ENCODE measurements at regions not wholly inside any gene's neighbourhood (a gene's known extent, or its start where the extent isn't known, plus 50 kb on each side); places are given as distances from the start of the nearest gene placed in this dataset.
"Not testable (repeated sequence)": the region's sequence is repeated elsewhere in the genome, so short reads cannot be mapped to it uniquely, and the experiment has no call there.

- WGBS (ENCODE audit: insufficient coverage) = 100% methylated on average over 1 of the region's 3 CpGs
- Histone ChIP-seq H3K4me3 (ENCODE audit: low read length) (no peak overlapping the region), H3K9me3 (replicated peaks; ENCODE audit: control insufficient read depth, low read depth, low read length) (peaks cover 17% of the 10 kb centered on the region), H3K4me1 (ENCODE audit: control insufficient read depth, insufficient read depth, low read length) (no peaks in the 10 kb centered on the region), H3K36me3 (ENCODE audit: control insufficient read depth, insufficient read depth, low read length) (no peaks in the 10 kb centered on the region), H3K27ac (ENCODE audit: low read length) (no peak overlapping the region), H3K27me3 (ENCODE audit: control insufficient read depth, insufficient read depth, low read length) (no peaks in the 10 kb centered on the region)
- DNase-seq = no peak
Measured at GRCh38 chr9:80485420-80486250, 913.9 kb downstream of the TLE4 start.

- not testable (repeated sequence) for H3K27ac ChIP-seq (ENCODE audit: low read length); H3K4me3 ChIP-seq (ENCODE audit: low read length); H3K4me1 ChIP-seq (ENCODE audit: control insufficient read depth, insufficient read depth, low read length); H3K27me3 ChIP-seq (ENCODE audit: control insufficient read depth, insufficient read depth, low read length); H3K36me3 ChIP-seq (ENCODE audit: control insufficient read depth, insufficient read depth, low read length); DNase-seq
- no CpG with 5 or more reads among the region's 1 CpG for WGBS (ENCODE audit: insufficient coverage)
- H3K9me3 ChIP-seq (replicated peaks; ENCODE audit: control insufficient read depth, low read depth, low read length) = peaks cover 20% of the 10 kb centered on the region
Measured at GRCh38 chr9:80482251-80482650, 910.5 kb downstream of the TLE4 start.

GRCh38 chr9:80467632-80468031 lies 895.9 kb downstream of the TLE4 start:
- Histone ChIP-seq H3K4me1 (ENCODE audit: control insufficient read depth, insufficient read depth, low read length) (no peaks in the 10 kb centered on the region), H3K9me3 (replicated peaks; ENCODE audit: control insufficient read depth, low read depth, low read length) (no peaks in the 10 kb centered on the region), H3K36me3 (ENCODE audit: control insufficient read depth, insufficient read depth, low read length) (no peaks in the 10 kb centered on the region), H3K4me3 (ENCODE audit: low read length) (no peak overlapping the region), H3K27ac (ENCODE audit: low read length) (no peak overlapping the region), H3K27me3 (ENCODE audit: control insufficient read depth, insufficient read depth, low read length) (no peaks in the 10 kb centered on the region)
- peak; percentile 47 for DNase-seq
- WGBS (ENCODE audit: insufficient coverage) = no CpG with 5 or more reads among the region's 3 CpGs

GRCh38 chr9:80465556-80465955 lies 893.8 kb downstream of the TLE4 start:
- DNase-seq = no peak
- H3K4me1 ChIP-seq (ENCODE audit: control insufficient read depth, insufficient read depth, low read length) = no peaks in the 10 kb centered on the region
- H3K4me3 ChIP-seq (ENCODE audit: low read length) = no peak overlapping the region
- no peaks in the 10 kb centered on the region for H3K36me3 ChIP-seq (ENCODE audit: control insufficient read depth, insufficient read depth, low read length)
- no CpG with 5 or more reads among the region's 3 CpGs for WGBS (ENCODE audit: insufficient coverage)
- no peaks in the 10 kb centered on the region for H3K9me3 ChIP-seq (replicated peaks; ENCODE audit: control insufficient read depth, low read depth, low read length)
- no peak overlapping the region for H3K27ac ChIP-seq (ENCODE audit: low read length)
- H3K27me3 ChIP-seq (ENCODE audit: control insufficient read depth, insufficient read depth, low read length) = no peaks in the 10 kb centered on the region

- Histone ChIP-seq H3K27me3 (ENCODE audit: control insufficient read depth, insufficient read depth, low read length) (no peaks in the 10 kb centered on the region), H3K9me3 (replicated peaks; ENCODE audit: control insufficient read depth, low read depth, low read length) (no peaks in the 10 kb centered on the region)
Measured at GRCh38 chr9:80449513-80449912, 877.7 kb downstream of the TLE4 start.

GRCh38 chr9:80448996-80449395 lies 877.2 kb downstream of the TLE4 start:
- no peak for DNase-seq
- no CpG with 5 or more reads among the region's 2 CpGs for whole genome bisulfite sequencing (ENCODE audit: insufficient coverage)
- Histone ChIP-seq H3K36me3 (ENCODE audit: control insufficient read depth, insufficient read depth, low read length) (no peaks in the 10 kb centered on the region), H3K9me3 (replicated peaks; ENCODE audit: control insufficient read depth, low read depth, low read length) (no peaks in the 10 kb centered on the region), H3K27ac (ENCODE audit: low read length) (no peak overlapping the region), H3K27me3 (ENCODE audit: control insufficient read depth, insufficient read depth, low read length) (no peaks in the 10 kb centered on the region), H3K4me3 (ENCODE audit: low read length) (no peak overlapping the region), H3K4me1 (ENCODE audit: control insufficient read depth, insufficient read depth, low read length) (no peaks in the 10 kb centered on the region)

More at GRCh38 chr9:80449513-80449912, 877.7 kb downstream of the TLE4 start:
- Histone ChIP-seq H3K4me1 (ENCODE audit: control insufficient read depth, insufficient read depth, low read length) (no peaks in the 10 kb centered on the region), H3K27ac (ENCODE audit: low read length) (no peak overlapping the region), H3K4me3 (ENCODE audit: low read length) (no peak overlapping the region), H3K36me3 (ENCODE audit: control insufficient read depth, insufficient read depth, low read length) (no peaks in the 10 kb centered on the region)
- no peak for DNase-seq
- WGBS (ENCODE audit: insufficient coverage) = 56% methylated on average over 2 of the region's 4 CpGs

- Histone ChIP-seq H3K27ac (ENCODE audit: low read length) (no peak overlapping the region), H3K27me3 (ENCODE audit: control insufficient read depth, insufficient read depth, low read length) (no peaks in the 10 kb centered on the region), H3K4me1 (ENCODE audit: control insufficient read depth, insufficient read depth, low read length) (no peaks in the 10 kb centered on the region), H3K9me3 (replicated peaks; ENCODE audit: control insufficient read depth, low read depth, low read length) (no peaks in the 10 kb centered on the region), H3K4me3 (ENCODE audit: low read length) (no peak overlapping the region), H3K36me3 (ENCODE audit: control insufficient read depth, insufficient read depth, low read length) (no peaks in the 10 kb centered on the region)
- no CpG with 5 or more reads among the region's 3 CpGs for WGBS (ENCODE audit: insufficient coverage)
- no peak for DNase-seq
Measured at GRCh38 chr9:80447876-80448275, 876.1 kb downstream of the TLE4 start.

- no CpG with 5 or more reads among the region's 7 CpGs for WGBS (ENCODE audit: insufficient coverage)
- no peak overlapping the region for H3K27ac ChIP-seq (ENCODE audit: low read length)
- H3K27me3 ChIP-seq (ENCODE audit: control insufficient read depth, insufficient read depth, low read length) = no peaks in the 10 kb centered on the region
- no peak for DNase-seq
- H3K4me1 ChIP-seq (ENCODE audit: control insufficient read depth, insufficient read depth, low read length) = no peaks in the 10 kb centered on the region
- no peaks in the 10 kb centered on the region for H3K36me3 ChIP-seq (ENCODE audit: control insufficient read depth, insufficient read depth, low read length)
- H3K9me3 ChIP-seq (replicated peaks; ENCODE audit: control insufficient read depth, low read depth, low read length) = no peaks in the 10 kb centered on the region
- no peak overlapping the region for H3K4me3 ChIP-seq (ENCODE audit: low read length)
Measured at GRCh38 chr9:80440724-80441123, 869.0 kb downstream of the TLE4 start.

- Histone ChIP-seq H3K4me3 (ENCODE audit: low read length) (no peak overlapping the region), H3K27ac (ENCODE audit: low read length) (no peak overlapping the region), H3K4me1 (ENCODE audit: control insufficient read depth, insufficient read depth, low read length) (no peaks in the 10 kb centered on the region), H3K27me3 (ENCODE audit: control insufficient read depth, insufficient read depth, low read length) (no peaks in the 10 kb centered on the region), H3K9me3 (replicated peaks; ENCODE audit: control insufficient read depth, low read depth, low read length) (no peaks in the 10 kb centered on the region), H3K36me3 (ENCODE audit: control insufficient read depth, insufficient read depth, low read length) (no peaks in the 10 kb centered on the region)
- 55% methylated on average over 1 of the region's 1 CpG for WGBS (ENCODE audit: insufficient coverage)
- no peak for DNase-seq
Measured at GRCh38 chr9:80437825-80438224, 866.1 kb downstream of the TLE4 start.

- no peaks in the 10 kb centered on the region for H3K9me3 ChIP-seq (replicated peaks; ENCODE audit: control insufficient read depth, low read depth, low read length)
- no peaks in the 10 kb centered on the region for H3K27me3 ChIP-seq (ENCODE audit: control insufficient read depth, insufficient read depth, low read length)
- no CpG with 5 or more reads among the region's 2 CpGs for WGBS (ENCODE audit: insufficient coverage)
- no peak overlapping the region for H3K27ac ChIP-seq (ENCODE audit: low read length)
- H3K4me1 ChIP-seq (ENCODE audit: control insufficient read depth, insufficient read depth, low read length) = no peaks in the 10 kb centered on the region
- no peak overlapping the region for H3K4me3 ChIP-seq (ENCODE audit: low read length)
- DNase-seq = peak; percentile 9
- H3K36me3 ChIP-seq (ENCODE audit: control insufficient read depth, insufficient read depth, low read length) = no peaks in the 10 kb centered on the region
Measured at GRCh38 chr9:80437091-80437640, 865.4 kb downstream of the TLE4 start.
